GM19239 (cell line): ENCODE measurements at regions not wholly inside any gene's neighbourhood (a gene's known extent, or its start where the extent isn't known, plus 50 kb on each side); places are given as distances from the start of the nearest gene placed in this dataset.

ENCODE experiments used
- DNase-seq: peaks from one replicate; pipeline ENCODE4 v3.0.0; 2011; ENCODE audit warnings: low spot score; ENCODE audit not compliant: insufficient read length
- FAIRE-seq: peaks from 2 replicates; lab custom pipeline; 2011; peaks lifted over from hg19 to GRCh38; lab: Jason Lieb, UNC

- FAIRE-seq = no peak
- no peak for DNase-seq
Measured at GRCh38 chr5:6806668-6807067, 93.4 kb downstream of the TENT4A start.

GRCh38 chr5:6808462-6808861 lies 95.2 kb downstream of the TENT4A start:
- no peak for FAIRE-seq
- no peak for DNase-seq

- no peak for DNase-seq
- FAIRE-seq = no peak
Measured at GRCh38 chr5:6810641-6811405, 97.6 kb downstream of the TENT4A start.

GRCh38 chr5:6812091-6812490 lies 98.9 kb downstream of the TENT4A start:
- DNase-seq = no peak

GRCh38 chr5:6812800-6813731 lies 99.8 kb downstream of the TENT4A start:
- DNase-seq = no peak
- no peak for FAIRE-seq

More at GRCh38 chr5:6812091-6812490, 98.9 kb downstream of the TENT4A start:
- no peak for FAIRE-seq

- no peak for FAIRE-seq
- no peak for DNase-seq
Measured at GRCh38 chr5:6814816-6815215, 101.6 kb downstream of the TENT4A start.

DNA sequence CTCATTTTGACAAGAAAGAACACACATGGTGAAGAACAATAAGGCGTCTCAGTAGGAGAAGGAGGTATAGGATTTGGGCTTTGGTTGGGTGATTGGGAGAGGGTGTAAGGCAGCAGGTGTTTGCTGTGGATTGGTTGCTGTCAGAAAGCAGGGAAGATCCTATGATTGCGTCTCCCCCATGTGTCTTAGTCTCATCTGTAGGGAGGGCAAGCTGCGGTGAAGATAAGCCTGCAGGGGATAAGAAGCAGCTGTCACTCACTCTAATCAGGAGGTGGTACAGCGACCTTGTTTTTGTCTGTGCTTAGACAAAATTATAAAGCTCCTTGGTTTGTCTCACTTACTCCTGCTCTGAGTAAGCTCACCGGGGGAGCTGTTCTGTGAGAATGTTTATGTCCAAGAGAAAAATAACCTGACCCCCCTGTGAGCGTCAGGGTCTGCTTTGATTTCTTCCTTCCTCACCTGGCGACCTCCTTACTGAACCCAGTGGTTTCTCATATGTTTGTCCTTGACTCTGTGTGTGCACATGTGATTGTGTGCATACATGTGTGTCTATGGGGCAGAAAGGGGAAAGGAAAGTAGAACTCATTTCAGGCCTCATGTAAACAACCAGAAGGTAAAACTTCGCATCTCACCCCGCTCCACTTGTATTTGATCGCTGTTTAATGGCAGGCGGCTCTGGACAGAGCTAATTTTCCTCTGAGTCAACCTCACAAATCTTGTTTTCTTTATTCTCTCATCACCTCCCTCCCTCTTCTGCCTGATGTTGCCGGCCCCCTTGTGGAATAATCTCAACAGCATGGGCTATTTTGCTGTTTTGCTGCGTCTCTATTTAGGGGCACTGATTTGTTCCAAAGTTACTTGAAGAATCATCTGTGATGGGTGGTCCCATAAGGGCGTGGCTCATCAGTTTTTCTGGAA lies 105.6 kb downstream of the TENT4A start:
- no peak for FAIRE-seq

DNA sequence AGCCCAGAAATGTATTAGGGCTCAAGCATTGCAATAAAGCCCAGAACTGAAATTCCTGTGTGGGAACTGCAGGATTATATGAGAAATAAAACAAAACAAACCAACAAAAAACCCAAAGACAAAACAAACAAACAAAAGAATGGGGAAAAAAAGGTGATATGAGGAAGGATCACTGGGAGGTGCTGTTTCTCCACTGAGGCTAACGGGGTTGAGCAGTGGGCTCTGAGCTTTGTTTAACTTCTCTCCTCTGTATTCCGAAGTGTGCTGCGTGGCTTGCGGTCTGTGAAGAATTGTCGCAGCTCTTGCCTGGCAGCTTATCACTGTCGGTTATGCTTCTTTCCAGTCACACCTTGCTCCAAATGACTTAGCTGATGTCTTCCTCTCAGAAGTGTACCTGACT lies 106.3 kb downstream of the TENT4A start:
- no peak for DNase-seq
- FAIRE-seq = no peak

More for the DNA sequence above, 105.6 kb downstream of the TENT4A start:
- DNase-seq = no peak

DNA sequence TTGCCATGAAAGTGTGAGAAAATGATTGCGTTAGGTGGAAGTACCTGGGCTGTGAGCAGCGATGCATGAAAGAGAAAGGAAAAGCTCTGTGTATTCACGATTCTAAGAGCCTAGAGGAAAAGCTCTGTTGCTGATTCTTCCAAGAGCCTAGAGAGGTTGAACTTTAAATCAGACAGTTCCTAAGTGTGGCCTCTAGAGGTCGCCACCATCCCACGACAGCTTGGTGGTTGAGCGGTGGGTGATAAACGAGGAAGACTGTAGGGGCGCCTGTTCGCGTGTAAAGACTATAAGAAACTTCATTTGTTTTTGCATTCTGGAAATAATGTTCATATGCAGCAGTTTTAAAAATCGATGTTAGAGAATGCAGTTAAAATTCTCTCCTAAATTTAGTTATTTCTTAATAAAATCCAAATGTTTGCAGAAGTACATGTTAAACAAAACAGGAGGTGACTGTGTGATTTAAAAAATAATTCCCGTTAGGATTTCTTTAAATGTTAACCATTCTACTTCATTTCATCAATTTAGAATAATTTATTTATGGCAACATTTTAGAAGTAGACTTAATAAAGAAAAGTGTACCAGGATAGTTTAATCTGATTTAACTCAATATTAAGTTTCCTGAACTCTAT lies 107.7 kb downstream of the TENT4A start:
- DNase-seq (peak; percentile 46), FAIRE-seq (peak; percentile 47)

- DNase-seq (no peak), FAIRE-seq (no peak)
Measured at GRCh38 chr5:6822068-6822467, 108.8 kb downstream of the TENT4A start.

- no peak for FAIRE-seq
- DNase-seq = no peak
Measured at GRCh38 chr5:6822556-6823343, 109.5 kb downstream of the TENT4A start.

DNA sequence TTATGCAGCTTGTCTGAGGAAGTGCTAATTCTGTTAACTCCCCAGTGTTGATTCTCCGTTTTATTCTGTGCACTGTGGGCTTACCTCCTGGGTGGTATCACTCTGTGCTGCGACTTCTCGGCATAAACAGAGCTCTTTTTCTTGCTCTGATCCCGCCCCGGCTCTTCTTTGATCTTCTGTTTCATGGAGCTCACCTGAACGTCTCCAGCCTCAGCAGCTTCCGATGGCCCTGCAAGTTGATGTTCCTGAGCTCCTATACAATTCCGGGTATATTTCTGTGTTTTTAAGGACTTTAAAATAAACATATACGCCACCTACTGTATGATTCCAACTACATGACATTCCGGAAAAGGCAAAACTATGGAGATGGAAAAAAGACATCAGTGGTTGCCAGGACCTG lies 110.8 kb downstream of the TENT4A start:
- no peak for FAIRE-seq
- no peak for DNase-seq

- FAIRE-seq (no peak), DNase-seq (no peak)
Measured at GRCh38 chr5:6825678-6826244, 112.5 kb downstream of the TENT4A start.

GRCh38 chr5:6826756-6827155 lies 113.5 kb downstream of the TENT4A start:
- no peak for DNase-seq
- no peak for FAIRE-seq

DNA sequence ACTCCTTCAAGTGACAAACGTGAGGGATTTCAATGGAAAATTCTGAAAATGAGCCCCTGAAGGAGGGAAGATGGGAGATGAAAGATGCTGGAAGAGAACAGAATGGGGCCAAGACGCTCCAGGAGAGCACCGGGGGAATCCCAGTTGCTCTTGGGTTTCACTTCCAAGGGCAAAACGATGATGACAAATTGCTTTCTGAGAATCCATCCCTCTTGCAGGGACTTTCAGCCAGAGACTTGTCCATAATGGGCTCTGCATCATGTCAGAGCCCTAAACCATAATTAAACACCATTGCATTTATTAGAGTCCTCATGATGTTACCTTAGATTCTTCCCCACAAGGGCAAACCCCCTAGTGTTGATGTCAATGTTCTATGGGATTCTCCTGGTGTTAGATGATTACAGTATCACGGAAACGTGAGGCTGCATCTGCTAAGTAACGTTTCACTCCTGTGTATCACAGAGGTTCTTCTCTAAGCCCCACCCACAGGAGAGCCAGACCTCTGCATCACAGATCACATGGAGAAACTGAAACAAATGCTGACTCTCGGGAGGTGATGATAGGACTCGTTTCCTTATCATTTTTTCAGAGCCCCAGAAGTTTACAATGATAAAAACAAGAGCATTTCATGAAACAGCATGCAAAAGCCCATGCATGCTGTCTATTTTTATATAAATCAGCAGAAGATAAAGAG lies 114.4 kb downstream of the TENT4A start:
- peak; percentile 86 for FAIRE-seq

GRCh38 chr5:6829150-6829784 lies 116.0 kb downstream of the TENT4A start:
- peak; percentile 86 for FAIRE-seq

More for the DNA sequence above, 114.4 kb downstream of the TENT4A start:
- DNase-seq = peak; percentile 57

GRCh38 chr5:6830643-6831239 lies 117.5 kb downstream of the TENT4A start:
- DNase-seq = no peak
- FAIRE-seq = no peak

More at GRCh38 chr5:6829150-6829784, 116.0 kb downstream of the TENT4A start:
- peak; percentile 36 for DNase-seq
